ENCODE measurements at regions not wholly inside any gene's neighbourhood (a gene's known extent, or its start where the extent isn't known, plus 50 kb on each side); places are given as distances from the start of the nearest gene placed in this dataset.
"Not testable (repeated sequence)": the region's sequence is repeated elsewhere in the genome, so short reads cannot be mapped to it uniquely, and the experiment has no call there.

GRCh38 chr2:133843551-133843950 is 275.3 kb upstream of the NCKAP5 start:
- no peak for DNase-seq

GRCh38 chr2:133844214-133844892 is 276.1 kb upstream of the NCKAP5 start:
- peak; percentile 53 for DNase-seq

- DNase-seq, result no peak
Observed at GRCh38 chr2:133846476-133846875, 278.2 kb upstream of the NCKAP5 start.

GRCh38 chr2:133847591-133847990 is 279.3 kb upstream of the NCKAP5 start:
- DNase-seq, result no peak

- DNase-seq, result no peak
Observed at GRCh38 chr2:133848111-133848649, 279.9 kb upstream of the NCKAP5 start.

- DNase-seq, result no peak
Observed at GRCh38 chr2:133849341-133849740, 281.1 kb upstream of the NCKAP5 start.

GRCh38 chr2:133854603-133855200 is 286.4 kb upstream of the NCKAP5 start:
- no peak for DNase-seq

- DNase-seq, result peak; percentile 17
Observed at GRCh38 chr2:133855526-133855925, 287.3 kb upstream of the NCKAP5 start.

- DNase-seq, result no peak
Observed at GRCh38 chr2:133856678-133857077, 288.4 kb upstream of the NCKAP5 start.

GRCh38 chr2:133859578-133859977 is 291.3 kb upstream of the NCKAP5 start:
- no peak for DNase-seq

- no peak for DNase-seq
Observed at GRCh38 chr2:133862400-133862977, 294.2 kb upstream of the NCKAP5 start.

- no peak for DNase-seq
Observed at GRCh38 chr2:133863106-133863800, 295.0 kb upstream of the NCKAP5 start.

GRCh38 chr2:133865141-133865540 is 296.9 kb upstream of the NCKAP5 start:
- no peak for DNase-seq

- DNase-seq, result peak; percentile 82
Observed at GRCh38 chr2:133867166-133867565, 298.9 kb upstream of the NCKAP5 start.

GRCh38 chr2:133871545-133872209 is 303.4 kb upstream of the NCKAP5 start:
- peak; percentile 9 for DNase-seq

GRCh38 chr2:133878326-133878725 is 310.1 kb upstream of the NCKAP5 start:
- no peak for DNase-seq

GRCh38 chr2:133879703-133880102 is 311.4 kb upstream of the NCKAP5 start:
- no peak for DNase-seq

GRCh38 chr2:133882159-133882558 is 313.9 kb upstream of the NCKAP5 start:
- DNase-seq, result not testable (repeated sequence)

GRCh38 chr2:133884739-133885381 is 316.6 kb upstream of the NCKAP5 start:
- DNase-seq, result no peak

GRCh38 chr2:133885847-133886246 is 317.6 kb upstream of the NCKAP5 start:
- no peak for DNase-seq

GRCh38 chr2:133886735-133887675 is 318.7 kb upstream of the NCKAP5 start:
- DNase-seq, result peak; percentile 49

Measured in NCI-H1048 (cell line).